GM21423 (cell line): ENCODE measurements at regions not wholly inside any gene's neighbourhood (a gene's known extent, or its start where the extent isn't known, plus 50 kb on each side); places are given as distances from the start of the nearest gene placed in this dataset.

Experiments
- ATAC-seq: cut with Tn5 transposase; IDR thresholded peaks from one replicate; pipeline ENCODE4 v1.9.1; 2021; ENCODE audit warnings: mild to moderate bottlenecking, moderate library complexity; ENCODE audit not compliant: unreplicated experiment

DNA sequence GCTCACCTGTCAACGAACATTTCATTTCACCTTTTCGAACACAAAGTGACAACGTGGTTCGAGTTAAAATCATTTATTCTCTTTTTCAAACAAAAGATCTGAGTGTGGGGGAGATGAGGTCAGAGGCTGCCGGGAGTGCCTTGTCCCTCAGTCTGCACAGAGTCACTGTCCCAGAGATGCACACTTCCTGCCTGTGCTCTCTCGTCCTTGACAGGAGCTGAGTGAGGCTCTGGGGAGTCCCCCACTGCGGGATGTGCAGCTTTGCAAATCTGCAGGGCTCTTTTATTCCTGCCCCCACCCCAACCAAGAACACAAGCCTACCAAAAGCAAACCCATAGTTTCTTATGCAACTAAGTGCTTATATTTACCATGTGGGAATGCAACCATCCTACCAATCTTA is 497.8 kb downstream of the EIPR1 start:
- peak; percentile 99 for ATAC-seq

DNA sequence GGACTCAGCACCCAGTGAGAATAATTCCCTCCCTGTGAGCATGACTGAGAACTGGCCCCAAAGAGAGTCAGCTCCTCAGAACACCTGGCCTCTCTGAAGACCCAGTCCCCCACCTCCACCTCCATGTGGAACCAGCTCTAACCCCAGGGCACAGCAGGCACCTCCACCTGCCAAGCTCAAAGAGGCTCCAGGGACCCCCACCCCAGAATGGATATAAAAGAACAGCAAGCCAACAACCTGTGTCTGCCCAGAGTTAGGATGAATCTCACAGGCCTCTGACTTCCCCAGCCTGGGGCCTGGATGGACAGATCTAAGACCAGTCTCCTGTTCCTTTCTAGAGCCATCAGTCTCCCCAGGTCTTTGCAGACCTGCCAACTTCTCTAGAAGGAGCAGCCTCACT is 498.5 kb downstream of the EIPR1 start:
- ATAC-seq, result no peak

DNA sequence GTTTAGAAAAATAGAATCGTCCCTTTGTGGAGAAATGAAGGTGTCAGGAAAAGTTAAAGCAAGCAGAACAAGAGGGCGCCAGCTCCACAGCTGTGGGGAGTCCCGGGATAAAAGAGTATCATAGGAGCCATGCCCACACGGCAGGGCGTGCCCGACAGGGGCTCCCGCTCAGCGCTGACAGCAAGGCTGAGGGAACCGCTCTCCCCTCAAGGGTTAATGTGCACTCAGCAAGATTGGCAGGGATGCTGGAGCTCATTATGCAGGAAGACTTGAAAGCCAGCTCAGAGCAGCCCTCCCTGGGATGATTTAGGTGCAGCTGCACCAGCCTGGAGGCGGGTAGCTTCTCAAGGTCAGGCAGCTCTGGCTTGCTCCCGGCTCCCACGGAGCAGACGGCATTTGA is 500.2 kb downstream of the EIPR1 start:
- no peak for ATAC-seq

DNA sequence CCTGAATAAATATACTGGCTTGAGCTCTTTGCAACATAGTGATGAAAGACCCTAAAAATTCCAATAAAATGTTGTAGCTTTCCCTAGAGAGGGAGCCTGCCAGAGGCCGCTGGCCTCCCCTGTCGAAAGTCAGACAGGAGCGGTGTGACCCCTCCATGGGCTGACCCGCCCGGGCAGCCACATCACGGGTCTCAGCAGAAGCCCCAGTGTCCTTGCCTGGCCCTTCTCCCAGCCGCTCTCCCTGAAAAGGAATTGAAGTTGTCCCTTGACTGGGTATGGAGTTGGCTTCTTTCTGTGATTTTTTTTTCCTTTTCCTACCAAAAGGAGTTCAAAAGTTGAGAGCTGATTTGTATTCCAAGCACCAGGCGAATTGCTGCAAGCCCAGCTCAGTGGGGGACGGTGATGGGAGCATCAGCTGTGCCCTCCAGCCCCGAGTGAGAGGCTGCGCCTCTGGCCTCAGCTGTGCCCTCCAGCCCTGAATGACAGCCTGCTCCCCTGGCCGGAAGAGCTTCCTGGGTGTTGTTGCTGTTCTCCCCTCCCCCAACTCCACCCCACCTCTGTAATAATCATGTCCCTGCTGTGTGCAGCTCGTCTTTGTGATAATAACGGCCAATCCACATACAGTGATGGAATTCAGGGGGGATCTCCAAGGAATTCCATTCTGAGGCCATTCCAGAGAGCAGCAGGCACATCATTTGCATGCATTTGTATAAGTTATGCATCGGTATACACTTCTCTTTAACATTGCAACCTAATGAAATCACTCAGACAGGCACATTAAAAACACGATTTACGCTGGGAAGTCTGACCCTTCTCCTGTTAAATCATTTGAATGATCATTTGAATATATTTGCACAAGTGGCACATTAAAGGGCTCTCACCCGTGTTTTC is 501.0 kb downstream of the EIPR1 start:
- no peak for ATAC-seq

DNA sequence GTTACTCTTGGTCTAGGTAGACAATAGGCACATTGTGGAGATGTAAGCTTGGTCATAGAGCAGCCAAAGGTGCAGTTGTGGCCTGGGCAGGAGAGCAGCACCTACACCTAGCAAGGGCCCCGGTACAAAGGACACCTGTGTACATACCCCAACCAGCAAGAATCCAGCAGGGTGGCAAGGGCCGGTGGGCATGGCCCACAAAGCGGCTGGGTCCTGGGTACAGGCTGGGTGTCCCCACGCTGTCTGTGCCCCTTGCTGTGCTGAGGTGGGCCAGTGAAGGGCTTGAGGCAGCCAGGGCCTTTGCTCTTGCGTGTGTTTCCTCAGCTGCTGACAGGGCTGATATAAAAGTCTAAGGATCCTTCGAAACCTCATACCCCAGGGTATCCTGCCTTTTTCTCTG is 501.8 kb downstream of the EIPR1 start:
- ATAC-seq, result no peak

DNA sequence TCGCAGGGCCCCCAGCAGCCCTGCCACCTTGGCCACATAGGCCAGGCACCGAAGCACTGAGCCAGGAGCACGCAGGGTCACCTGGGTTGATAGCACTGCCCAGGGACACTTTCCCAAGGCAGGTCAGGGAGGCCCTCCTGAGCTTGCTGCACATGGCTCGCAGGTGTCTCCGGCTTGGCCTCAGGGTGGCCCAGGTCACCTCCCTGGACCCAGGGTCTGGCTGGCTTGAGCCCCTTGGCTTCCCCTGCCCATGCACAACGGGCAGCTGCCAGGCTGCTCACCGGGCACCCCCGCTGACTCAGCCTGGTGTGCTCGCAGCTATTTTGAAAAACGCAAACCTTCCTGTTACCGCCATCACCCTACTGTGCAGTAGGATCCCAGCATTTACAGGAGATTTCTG is 502.3 kb downstream of the EIPR1 start:
- no peak for ATAC-seq

DNA sequence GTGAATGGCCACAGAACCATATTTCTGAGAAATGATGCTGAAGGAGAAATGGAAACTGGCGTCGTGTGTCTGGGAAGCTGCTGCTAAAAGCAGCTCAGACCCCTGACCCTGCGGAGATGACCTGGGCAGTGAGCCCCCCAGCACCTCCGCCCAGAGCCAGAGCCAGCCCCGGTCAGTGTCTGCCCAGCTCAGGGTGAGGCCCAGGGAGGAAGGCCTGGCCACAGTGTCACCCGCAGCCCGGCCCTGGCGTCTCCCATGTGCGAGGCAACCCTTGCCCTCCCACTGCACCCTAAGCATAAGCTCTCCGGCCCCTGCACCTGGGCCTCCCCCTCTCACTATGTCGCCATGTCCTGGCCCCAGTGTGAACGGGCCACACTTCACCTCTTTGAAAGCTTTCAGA is 502.8 kb downstream of the EIPR1 start:
- no peak for ATAC-seq

DNA sequence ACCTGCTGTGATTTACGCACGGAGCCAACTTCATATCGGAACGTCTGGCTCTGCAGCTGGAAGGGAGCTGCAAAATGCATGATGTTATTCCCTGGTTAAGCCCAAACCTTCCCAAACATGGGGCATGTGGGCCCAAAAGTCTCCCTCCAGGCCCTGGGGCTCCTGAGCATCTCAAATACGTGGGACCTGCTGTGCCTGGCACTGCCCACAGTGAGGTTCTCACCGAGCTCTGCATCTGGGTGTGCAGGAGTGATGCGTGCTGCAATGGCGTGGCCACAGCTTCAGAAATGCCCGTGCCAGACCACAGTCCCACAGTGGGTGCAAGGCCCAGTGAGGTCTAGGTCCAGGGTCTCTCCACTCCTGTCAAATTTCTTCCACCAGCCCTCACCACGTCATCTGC is 503.3 kb downstream of the EIPR1 start:
- no peak for ATAC-seq

DNA sequence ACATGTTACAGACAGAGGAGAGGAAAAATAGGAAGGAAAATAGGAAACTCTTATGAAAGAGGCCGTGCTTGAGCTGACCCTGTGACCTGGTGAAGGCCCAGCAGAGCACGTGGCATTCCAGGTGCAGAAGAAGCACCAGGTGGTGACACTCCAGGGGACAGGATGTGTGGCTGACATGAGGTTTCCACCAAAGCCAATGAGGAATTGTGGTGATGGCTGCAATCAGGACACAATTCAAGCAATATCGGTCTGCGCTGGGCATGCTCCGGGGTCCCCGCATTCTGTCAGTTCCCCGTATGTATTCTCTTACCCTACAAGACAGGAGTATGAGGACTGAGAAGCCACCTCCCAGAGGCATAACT is 504.2 kb downstream of the EIPR1 start:
- ATAC-seq, result no peak

DNA sequence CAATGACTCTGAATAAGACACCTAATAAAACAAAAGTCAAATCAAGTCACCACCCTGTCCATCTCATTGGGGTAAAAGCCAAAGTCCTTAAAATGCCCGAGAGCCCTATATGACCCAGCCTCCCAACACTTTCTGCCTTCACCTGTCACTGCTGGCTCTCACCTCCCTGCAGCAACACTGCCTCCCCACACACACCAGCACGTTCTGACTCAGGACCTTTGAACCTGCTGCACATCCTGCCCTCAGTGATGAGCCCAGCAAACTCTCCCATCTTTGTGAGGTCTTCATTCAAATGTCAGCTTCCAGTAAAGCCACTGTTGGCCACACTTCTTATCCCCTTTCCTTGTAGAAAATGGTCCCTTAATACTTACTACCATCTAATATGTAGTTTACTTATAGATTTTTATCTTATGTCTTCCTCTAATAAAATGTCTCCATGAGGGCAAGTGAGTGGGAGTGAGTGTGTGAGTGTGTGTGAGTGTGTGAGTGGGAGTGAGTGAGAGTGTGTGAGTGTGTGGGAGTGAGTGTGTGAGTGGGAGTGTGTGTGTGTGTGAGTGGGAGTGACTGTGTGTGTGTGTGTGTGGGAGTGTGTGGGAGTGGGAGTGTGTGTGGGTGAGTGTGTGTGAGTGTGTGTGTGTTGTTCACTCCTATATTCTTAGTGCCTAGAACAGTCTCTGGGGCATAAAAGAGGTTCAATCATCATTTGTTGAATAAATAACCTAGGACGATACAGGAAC is 504.7 kb downstream of the EIPR1 start:
- ATAC-seq, result no peak

DNA sequence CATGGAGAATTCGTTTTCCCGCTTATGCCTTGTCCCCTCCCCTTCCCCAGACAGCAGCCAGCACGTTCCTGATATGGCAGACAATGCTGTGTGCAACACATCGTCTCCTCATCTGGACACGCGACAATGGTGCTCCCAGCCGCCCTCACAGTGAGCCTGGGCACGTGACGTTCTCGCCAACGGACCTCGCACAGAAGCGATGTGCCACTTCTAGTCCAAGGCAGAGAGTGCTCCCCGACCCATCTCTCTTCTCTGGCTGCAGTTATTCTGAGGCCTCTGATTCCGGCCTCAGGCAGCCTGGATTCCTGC is 505.4 kb downstream of the EIPR1 start:
- ATAC-seq, result no peak

DNA sequence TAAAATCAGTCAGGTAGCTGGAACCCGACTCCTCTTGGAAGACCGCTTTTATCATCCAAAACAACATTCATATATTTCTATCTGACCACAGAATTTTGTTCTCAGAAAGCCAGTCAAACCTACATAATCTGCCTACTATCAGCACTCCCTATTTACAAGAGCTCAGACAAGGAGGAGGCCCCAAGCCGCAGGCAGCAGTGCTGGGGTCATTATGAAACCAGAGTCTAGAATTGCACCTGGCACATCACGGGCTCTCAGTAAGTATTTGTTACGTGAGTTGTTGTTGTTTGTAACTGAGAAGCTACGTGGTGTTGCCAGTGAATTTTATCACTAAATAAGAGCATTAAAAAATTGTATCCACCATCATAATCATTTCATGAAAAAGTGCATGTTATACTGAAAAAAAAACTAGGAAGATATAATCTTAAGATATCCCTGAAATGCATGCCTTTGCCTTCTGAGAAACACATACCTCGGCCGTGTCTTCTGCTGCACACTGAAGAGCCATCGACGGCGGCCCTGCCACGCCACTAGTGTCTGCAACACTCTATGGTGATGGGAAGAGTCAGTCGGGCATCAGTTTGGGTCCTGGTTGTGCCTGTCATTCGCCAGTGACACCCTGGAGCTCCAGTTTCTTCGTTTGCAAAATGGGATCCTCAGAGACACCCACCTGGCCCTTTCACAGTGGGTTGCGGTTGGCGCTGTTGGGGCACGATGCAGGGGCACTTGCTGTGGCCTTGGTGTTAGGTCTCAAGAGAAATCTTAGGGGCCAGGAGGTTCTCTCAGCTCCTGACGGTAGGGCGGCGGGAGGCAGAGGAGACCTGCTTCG is 505.9 kb downstream of the EIPR1 start:
- ATAC-seq, result no peak

DNA sequence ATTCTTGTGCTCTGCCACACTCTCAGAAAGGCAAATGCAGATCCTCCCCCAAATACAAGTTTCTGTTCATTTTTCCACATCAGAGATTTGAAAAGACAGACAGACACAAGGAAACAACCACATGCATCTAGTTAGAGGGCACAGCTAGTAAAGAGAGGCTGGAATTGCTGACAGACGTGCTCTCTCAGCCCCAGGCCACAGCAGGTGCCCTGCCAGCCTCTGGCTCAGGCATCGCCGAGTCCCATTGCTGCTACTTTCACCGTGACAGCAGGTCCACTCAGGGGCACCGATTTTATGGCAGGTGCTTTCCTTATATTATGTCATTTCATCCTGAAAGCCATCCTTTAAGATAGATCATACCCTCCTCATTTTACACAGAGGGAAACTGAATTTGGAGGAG is 507.5 kb downstream of the EIPR1 start:
- no peak for ATAC-seq

DNA sequence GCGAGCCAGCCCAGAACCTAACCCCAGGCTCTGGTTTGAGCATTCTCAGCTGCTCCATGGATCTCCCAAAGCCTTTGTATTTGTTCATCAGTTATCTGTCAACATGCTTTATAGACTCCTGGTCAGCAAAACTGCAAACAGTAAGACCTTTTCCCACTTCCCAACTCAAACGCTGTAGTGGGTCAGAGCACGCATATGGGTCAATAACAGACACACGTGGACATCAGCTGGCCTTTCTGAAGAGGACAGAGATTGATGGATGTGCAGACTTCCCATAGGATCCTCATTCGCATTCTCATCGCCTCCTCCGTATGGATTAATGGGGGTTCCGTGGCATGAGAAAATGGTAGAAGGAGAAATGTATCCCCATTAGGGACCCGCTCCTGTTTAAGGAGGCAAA is 508.1 kb downstream of the EIPR1 start:
- no peak for ATAC-seq

DNA sequence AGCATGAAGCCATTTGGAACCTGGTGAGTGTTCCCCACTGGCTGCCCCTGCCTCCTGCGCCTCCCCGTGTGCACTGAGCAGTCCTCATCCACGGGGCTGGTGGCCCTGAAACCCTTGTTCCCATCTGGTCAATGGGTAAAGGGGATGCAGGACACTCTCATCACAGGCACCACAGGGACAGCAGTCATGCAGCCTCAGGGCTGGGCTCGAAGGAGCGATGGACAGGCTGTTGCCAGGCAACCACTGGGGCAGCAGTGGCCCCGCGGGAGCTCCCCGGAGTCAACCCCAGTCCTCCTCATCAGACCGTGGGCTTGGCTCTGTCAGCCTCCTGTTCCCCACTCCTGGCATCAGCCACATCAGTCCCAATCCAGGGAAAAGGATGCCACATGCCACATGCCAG is 509.5 kb downstream of the EIPR1 start:
- no peak for ATAC-seq

DNA sequence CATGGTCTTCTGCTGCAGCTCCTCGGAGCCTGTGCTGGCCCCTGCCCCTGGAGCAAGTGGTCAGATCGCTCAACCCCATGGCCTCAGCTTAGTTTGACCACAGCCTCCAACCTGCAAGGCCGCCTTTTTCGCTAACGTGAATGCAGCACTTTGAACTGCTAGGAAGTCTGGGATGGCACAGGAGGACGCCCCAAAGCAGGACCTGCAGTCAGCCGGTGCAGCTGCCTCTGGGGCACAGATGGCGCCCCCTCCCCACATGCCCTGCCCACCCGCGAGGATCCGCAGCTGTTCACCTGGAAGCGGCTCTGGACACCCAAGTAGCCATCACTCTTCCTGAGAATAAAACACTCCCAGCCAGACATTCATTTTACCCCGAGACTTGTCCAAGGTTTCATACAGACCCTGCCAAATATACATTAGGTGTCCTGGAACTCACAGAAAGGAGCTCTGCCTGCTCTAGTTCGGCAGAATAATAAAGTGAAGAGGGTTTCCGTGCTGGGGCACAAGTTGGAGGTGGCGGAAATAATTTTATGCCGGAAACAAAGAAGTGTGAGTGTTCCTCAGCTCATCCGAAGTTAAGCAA is 510.1 kb downstream of the EIPR1 start:
- no peak for ATAC-seq

DNA sequence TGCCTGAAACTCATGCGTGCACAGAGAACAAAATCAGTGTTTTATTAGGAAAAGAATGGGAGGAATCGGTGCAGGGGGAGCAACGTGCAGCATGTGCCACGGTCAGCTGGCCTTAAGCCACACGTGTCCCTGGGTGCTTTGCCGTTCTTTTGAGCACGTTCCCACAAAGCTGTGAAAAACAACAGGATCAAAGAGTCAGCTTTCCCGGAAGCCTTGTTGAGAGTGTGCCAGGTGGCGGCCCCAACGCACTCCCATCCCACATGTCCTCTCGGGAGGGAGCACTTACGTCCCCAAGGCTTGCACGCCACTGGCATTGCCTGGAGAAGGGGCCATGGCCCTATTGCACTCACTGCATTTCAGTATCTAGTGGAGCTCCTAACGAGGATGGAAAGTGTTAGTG is 511.2 kb downstream of the EIPR1 start:
- no peak for ATAC-seq

DNA sequence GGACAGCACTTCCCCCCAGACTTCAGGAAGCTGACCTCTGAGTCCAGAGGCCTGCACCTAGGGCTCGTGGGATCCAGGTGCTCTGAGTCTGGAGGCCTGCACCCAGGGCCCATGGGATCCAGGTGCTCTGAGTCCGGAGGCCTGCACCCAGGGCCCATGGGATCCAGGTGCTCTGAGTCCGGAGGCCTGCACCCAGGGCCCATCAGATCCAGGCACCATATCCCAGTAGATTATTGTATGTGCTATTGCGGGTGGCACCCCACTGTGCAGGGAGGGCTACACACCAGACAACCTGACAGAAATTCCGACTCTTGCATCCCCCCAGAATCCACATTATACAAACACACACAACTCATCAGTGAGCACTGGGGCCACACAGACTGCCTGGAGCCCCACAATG is 515.2 kb downstream of the EIPR1 start:
- ATAC-seq, result no peak

DNA sequence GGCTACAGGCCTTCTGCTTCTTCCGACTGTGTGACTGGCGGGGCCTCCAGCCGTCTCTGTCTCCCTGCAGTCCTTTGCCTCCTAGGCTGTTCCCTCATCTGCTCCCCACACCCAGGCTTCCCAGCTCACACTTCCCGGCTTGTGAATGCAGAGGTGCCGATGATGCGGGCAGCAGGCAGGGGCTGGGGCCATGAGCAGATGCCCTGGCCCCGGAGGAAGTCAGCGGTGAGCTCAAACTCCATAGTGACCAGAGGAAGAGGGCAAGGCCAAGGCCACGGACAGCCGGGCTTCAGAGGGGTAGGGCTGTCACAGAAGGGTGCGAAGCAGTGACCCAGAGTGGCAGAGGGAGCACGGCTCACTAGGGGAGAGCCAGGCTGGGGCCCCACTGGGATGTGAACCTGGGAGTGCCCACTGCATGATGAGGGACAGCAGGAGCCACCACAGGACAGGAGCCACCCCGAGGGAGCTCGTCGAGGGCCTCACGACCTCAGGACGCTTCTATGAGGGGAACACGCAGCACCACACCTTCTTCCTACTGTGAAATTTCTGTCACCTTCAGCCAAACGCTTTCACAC is 515.9 kb downstream of the EIPR1 start:
- no peak for ATAC-seq

DNA sequence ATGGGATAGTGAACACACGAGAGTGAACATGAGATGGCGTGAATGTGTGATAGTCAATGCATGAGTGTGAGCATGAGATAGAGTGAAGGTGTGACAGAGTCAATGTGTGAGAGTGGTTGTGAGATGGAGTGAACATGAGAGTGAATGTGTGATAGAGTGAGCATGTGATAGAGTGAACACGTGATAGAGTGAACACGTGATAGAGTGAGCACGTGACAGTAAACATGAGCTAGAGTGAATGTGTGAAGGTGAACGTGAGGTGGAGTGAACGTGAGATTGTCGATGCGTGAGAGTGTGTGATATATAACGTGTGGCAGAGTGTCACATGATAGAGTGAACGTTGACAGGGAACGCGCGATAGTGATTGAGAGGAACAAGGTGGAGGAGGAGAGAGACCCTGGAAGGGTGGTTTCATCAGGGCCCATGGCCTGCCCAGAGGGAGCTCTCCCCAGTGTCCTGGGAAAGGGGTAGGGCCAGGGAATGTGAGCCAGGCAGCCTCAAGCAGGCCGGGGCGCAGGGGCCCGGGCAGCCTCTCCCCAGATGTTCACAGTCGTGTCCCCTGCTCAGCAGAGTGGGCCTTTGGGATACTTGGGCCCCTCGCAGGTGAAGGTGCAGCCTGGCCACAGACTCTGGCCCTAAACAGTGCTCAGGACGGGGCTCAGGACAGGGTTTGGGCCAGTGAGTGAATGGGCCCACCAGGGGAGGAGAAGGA is 516.9 kb downstream of the EIPR1 start:
- no peak for ATAC-seq
